HG02852 (cell line): ENCODE measurements at regions not wholly inside any gene's neighbourhood (a gene's known extent, or its start where the extent isn't known, plus 50 kb on each side); places are given as distances from the start of the nearest gene placed in this dataset.
"Not testable (repeated sequence)": the region's sequence is repeated elsewhere in the genome, so short reads cannot be mapped to it uniquely, and the experiment has no call there.

ENCODE experiments used
- ATAC-seq: cut with Tn5 transposase; IDR thresholded peaks from one replicate; pipeline ENCODE4 v1.9.1; 2021; ENCODE audit warnings: mild to moderate bottlenecking, moderate library complexity; ENCODE audit not compliant: unreplicated experiment

GRCh38 chr18:59980188-59980637 is 80.4 kb downstream of the PMAIP1 start:
- no peak for ATAC-seq

- no peak for ATAC-seq
These were observed 72.2 kb downstream of the PMAIP1 start for GRCh38 chr18:59971871-59972428.

DNA sequence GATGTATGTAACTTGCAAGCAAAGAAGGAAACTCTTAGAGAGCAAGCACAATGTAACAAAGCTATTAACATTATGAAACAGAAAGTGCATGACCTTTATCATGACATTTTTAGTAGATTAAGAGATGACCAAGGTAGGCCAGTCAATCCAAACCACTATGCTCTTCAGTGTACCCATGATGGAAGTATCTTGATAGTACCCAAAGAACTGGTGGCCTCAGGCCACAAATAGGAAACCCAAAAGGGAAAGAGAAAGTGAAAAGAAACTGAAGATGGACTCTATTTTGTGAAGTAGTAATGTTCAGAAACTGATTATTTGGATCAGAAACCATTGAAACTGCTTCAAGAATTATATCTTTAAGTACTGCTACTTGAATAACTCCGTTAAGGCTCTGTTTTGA is 71.3 kb downstream of the PMAIP1 start:
- peak; percentile 74 for ATAC-seq

GRCh38 chr18:59969477-59970028 is 69.8 kb downstream of the PMAIP1 start:
- ATAC-seq = not testable (repeated sequence)

DNA sequence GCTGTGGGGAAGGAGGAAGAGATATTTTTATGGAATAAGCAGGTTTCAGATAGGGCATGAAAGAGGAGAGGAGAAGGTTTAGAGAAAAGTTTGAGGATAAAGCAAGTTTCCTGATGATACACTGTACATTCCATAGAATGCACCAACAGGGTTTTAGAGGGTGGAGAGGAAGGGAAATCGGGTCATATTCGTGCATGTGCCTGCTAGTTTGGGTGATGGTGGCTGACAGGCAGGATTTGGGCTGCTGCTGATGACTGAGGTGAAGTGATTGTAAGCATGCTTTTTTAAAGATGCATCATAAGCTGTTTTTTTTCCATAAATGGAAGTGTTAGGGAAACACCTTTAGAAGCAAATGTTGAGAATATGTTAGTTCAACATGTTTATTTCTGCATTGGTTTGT is 68.8 kb downstream of the PMAIP1 start:
- ATAC-seq = no peak

- no peak for ATAC-seq
These were observed 68.1 kb downstream of the PMAIP1 start for GRCh38 chr18:59967878-59968277.

DNA sequence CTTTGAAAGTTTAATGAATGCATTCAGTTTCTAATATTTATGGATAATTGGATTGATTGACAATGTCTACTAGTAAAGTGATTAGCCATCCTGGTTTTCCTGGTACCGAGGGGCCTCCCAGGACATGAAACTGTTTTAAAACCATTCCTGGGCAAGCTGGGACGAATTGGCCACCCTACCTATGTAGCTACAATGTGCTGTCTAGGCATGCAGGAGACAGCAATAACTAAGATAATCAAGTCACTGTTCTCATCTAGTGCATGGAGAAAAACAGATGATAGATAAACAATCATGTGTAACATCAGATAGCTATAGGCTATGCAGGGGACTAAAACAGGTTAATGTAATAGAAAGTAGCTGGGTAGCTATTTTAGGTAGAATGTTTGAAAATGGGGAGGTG is 67.1 kb downstream of the PMAIP1 start:
- no peak for ATAC-seq

DNA sequence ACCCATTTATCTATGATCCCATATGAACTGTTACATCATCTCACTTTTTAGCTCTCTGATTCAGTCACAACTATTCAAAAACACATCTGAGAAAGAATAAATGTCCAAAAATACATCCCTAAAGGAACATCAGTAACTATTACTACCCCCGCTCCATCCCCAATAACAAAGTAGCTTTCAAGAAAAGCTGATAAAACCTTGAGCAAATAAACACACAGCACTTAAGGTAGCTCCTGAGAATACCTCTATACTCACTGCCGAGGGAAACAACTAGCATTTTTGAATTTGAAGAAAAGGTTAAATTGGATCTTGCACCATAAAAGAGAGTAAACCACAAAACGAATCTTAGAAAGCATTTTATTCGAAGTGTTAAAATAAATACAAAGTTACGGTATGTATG is 63.4 kb downstream of the PMAIP1 start:
- no peak for ATAC-seq

- ATAC-seq = peak; percentile 87
These were observed 61.3 kb downstream of the PMAIP1 start for GRCh38 chr18:59961070-59961469.

DNA sequence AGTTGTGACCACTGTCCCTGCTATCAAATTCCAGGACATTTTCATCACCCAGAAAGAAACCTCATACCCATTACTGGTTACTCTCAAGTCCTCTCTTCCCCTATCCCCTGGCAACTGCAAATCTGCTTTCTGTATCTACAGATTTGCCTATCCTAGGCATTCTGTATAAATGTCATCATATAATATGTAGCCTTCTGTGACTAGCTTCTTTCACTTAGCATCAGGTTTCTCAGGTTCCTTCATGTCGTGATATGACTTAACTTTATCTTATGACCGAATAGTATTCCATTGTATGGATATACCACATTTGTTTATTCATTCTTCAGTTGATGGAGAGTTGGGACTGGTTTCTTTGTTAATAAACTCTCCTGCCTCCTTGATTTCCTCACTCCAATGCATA is 60.5 kb downstream of the PMAIP1 start:
- ATAC-seq = no peak

DNA sequence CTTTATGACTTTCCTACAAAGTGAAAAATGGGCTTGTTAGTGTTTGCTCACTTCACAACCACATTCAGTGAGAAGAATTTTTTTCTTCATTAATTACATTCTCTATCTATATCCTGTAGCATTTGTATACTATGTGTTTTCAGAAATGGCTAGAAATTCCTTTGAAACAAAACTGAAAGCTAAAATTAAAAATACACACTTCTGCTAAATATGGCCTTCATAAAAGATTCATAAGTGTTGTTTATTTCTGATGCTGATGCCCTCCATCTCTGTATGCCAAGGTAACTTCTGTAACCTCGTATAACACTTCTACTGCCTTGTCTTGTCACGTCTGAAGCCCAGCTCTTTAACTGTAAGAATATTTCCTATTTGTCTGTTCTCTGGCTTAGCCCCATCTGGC is 59.8 kb downstream of the PMAIP1 start:
- ATAC-seq = no peak

DNA sequence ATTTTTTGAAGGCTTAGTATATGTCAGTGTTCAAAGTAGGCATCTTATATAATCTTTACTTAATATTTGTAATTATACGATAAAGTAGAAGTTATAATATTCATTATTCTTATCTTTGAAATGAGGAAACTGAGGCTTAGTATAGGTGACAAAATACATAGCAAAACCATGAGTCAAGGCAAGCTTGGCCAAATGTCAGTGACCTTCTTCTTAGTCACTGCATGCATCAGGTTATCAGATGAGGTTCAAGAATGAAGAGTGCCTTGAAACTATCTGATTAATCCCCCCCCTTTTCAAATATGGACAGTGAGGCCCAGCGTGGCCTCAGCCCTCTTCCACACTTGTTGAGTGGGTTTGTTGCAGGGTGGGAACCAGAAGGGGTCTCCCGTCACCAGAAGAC is 59.3 kb downstream of the PMAIP1 start:
- no peak for ATAC-seq

- no peak for ATAC-seq
These were observed 58.2 kb downstream of the PMAIP1 start for GRCh38 chr18:59957957-59958356.

DNA sequence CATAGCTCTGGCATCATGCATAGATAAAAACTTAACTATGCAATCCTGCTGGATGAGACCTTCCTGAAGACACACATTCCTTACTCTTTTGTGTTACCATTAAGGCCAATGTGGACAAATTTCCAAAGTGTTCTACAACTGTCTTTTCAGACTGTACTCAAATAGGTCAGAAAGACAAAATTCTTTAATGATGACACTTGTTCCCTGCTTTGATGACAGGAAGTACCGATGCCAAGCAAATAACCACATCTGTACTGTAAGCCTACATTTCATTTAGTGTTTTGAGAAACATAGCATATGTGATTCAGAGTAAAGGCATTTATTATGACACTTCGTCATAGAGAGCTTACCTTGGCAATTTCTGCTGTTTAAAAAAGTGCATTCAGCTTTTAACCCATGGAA is 55.0 kb downstream of the PMAIP1 start:
- ATAC-seq = no peak

DNA sequence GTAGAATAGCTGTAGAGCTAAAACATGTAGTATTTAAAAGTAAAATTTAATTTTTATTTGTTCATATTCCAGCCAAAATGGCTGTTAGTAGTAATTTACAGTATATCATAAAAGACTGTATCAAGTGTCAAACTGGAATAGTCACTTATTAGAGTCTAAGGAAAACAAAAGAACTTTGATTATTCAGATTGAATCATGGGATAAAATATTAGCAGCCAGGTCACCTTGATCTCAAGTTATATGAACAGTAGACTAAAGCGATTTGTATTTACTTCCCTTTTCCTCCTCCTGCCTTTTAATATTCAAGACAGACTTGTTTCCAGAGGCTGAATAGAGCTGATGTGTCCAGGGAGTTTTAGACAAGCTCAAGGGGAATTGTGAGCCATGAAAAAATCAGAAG is 54.4 kb downstream of the PMAIP1 start:
- ATAC-seq = no peak
